HG02678 (cell line): ENCODE measurements at regions not wholly inside any gene's neighbourhood (a gene's known extent, or its start where the extent isn't known, plus 50 kb on each side); places are given as distances from the start of the nearest gene placed in this dataset.

Source experiments
- ATAC-seq: cut with Tn5 transposase; IDR thresholded peaks from one replicate; pipeline ENCODE4 v1.9.1; 2021; ENCODE audit warnings: mild to moderate bottlenecking, moderate library complexity; ENCODE audit not compliant: unreplicated experiment

DNA sequence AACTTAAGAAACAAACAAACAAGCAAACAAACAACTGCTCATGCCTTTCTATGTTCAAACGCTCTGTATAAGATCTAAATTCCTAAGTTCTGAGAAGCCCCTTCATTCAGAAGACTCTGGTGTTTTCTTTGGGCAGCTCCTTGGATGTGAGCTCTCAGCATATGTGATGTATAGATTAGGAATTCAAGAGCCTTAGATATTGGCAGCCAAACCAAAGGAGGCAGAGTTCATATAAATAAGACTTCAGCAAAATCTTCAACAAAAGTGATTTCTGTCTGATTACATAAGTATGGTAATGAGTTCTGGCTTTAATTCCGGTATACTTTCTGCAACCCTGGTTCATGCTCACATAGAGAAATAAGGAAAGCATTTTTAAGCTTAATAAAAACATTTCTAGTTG lies 145.6 kb downstream of the DYRK2 start:
- no peak for ATAC-seq

GRCh38 chr12:67795236-67795635 lies 146.7 kb downstream of the DYRK2 start:
- no peak for ATAC-seq

DNA sequence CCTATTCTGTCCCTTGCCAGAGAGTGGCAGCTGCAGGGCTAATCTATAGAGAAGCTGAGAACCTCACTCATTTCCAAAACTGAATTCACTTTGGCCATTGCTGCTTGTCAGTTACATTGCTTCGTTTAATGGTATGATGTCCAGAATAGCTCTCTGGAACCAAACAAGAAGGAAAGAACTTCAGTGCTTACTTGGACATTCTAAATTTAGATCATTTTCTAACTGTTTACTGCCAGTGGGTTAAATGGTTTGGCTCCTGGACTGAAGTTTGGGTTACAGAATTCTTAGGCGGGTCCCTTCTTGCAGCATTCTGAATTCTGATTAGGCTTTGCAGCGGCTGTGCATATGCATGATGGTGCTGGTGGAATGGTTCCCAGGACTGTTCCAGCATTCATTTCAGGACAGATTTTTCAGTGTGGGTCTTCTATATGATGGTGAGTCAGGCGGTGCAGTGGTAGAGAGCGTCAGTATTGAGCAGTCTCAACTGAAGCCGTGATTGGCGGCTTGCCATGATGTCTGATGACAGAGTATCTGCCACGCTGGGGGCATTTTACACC lies 148.7 kb downstream of the DYRK2 start:
- no peak for ATAC-seq

DNA sequence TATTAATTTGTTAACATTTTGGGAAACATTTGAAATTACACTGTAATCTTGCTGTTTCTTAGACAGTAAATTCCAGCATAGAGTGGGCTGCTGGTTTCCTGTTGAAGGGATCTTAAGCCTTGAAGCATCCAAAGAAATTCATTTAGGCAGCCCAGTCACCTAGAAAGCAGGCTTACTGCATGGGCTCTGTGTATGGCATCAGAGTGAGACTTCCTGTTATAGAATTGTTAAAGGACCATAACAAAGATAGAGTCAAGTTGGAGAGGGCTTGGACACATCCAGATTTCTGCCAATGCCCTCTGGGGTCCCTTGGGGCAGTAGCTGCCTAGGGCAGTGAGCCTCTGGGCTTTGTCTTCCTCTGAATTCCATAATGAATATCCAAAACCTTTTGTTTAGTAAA lies 149.2 kb downstream of the DYRK2 start:
- no peak for ATAC-seq

- ATAC-seq: no peak
Observed at GRCh38 chr12:67798768-67799167, 150.2 kb downstream of the DYRK2 start.

- ATAC-seq: no peak
Observed at GRCh38 chr12:67802731-67803130, 154.2 kb downstream of the DYRK2 start.

- ATAC-seq: no peak
Observed at GRCh38 chr12:67803278-67803993, 154.9 kb downstream of the DYRK2 start.

GRCh38 chr12:67804168-67804567 lies 155.6 kb downstream of the DYRK2 start:
- ATAC-seq: peak; percentile 80

DNA sequence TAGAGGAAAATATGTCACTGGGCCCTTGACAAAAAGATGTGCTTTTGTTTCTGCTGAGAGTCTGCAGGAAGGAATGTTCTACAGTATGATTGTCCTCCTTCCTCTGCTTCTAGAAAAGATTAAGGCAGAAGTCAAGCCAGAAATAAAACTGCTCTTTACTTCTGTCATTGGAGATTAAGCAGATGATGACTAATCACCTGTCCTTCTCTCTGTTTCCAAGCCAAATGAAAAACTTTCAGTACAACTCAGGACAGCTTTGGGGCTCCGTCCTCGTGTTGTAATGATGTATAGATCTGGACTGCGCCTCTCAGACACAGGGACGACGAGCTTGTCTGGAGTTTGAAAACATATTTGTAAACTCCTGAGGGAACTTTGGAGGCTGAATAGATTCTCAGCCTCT lies 159.3 kb downstream of the DYRK2 start:
- no peak for ATAC-seq

GRCh38 chr12:67810166-67810565 lies 161.6 kb downstream of the DYRK2 start:
- ATAC-seq: no peak

DNA sequence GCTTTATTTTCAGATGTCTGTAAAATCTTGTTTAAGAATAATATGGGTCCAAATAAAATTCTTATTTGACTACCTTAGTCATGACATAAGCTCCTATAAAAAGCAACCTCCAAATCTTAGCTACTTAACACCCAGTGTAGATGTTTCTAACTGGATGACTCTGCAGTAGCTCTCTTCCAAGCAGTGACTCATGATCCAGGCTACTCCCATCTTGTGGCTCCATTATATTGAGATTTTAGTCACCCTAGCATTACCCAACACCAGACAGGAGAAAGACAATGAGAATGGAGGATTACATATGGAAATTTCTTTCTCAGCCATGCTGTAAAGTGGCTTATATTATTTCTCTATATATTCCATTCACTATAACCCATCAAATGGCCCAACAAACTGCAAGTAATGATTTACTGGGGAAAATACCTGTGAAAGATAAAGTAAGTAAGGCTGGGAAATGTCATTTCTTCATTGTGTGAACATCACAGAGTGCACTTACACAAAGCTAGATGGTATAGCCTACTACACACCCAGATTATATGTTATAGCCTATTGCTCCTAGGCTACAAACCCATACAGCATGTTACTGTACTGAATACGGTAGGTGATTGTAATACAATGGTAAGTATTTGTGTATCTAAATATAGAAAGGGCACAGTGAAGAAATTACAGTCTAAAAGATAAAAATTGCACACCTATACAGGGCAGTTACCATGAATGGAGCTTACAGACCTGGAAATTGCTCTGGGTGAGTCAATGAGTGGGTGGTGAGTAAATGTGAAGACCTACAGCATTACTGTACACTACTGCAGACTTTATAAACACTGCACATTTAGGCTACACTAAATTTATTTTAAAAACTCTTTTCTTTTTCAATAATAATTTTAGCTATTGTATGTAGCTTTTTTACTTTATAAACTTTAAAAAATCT lies 163.2 kb downstream of the DYRK2 start:
- no peak for ATAC-seq

GRCh38 chr12:67813456-67813904 lies 164.9 kb downstream of the DYRK2 start:
- ATAC-seq: no peak

DNA sequence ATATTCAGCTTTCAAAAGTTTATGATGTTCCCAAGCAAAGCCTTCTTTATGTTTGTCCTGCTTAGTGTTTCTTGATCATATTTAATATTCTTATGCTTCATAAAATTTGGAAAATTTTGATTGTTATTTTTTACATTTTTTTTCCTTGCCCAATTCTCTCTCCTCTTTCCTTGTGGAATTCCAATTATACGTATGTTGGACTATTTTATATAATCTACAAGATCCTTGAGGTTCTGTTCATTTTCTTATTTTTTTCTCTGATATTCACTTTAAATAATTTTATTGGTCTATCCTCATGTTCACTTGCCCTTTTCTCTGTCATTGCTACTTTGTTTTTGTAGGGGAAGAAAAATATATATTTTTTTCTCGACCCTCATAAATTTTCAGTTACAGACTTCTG lies 167.7 kb downstream of the DYRK2 start:
- ATAC-seq: no peak

- no peak for ATAC-seq
Observed at GRCh38 chr12:67818459-67818903, 169.9 kb downstream of the DYRK2 start.

DNA sequence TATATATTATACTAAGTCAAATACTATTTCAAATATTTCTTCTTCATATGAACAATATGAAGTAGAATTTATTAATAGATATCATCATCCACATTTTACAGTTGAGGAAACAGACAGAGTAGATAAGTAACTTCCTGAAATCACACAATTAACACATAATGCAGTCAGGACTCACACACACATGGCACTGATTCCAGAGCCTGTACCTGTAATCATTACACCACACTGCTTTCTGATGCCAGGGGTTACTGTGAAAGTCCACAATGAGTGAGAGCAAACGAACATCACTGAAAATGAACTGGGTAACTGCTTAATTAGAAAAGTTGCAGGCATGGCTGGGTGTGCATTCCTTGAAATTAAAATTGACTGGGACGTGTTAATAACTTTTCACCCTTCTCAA lies 169.3 kb upstream of the IFNG-AS1 start:
- no peak for ATAC-seq

- no peak for ATAC-seq
Observed at GRCh38 chr12:67820694-67821093, 168.6 kb upstream of the IFNG-AS1 start.

- no peak for ATAC-seq
Observed at GRCh38 chr12:67822826-67823225, 166.4 kb upstream of the IFNG-AS1 start.

- no peak for ATAC-seq
Observed at GRCh38 chr12:67826148-67826547, 163.1 kb upstream of the IFNG-AS1 start.

DNA sequence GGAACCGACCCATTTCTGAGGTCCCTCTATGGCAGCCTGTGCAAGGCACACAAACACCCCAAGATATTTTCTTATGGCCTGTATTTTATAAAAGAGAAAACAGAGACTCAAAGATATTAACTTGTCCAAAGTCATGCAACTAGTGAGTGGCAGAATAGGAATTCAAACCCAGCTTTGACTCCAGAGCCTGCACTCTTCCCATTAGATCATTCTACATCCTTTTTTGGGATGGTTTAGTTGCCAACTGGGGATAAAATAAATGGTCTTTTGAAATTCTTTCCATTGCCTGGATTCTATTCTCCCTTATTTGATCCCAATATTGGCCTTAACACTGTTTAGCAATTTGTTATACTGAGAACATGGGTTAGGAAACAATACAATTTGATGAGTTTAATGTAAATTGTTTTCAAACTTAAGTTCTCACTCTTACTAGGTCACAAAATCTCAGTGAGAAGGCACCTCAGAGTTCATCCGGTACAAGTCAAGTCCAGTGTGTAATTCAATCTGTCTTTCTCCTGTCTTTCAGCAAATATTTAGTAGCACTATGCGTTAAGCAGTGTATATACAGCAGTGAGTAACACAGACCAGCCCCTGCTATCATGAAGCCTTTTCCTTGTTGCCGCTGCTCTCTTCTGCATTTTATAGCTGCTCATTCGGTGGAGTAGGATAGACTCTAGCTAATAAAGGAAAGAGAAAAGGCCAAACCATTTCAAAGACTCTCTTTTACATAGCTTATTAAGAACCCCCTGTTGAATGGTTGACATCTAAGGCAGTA lies 162.1 kb upstream of the IFNG-AS1 start:
- no peak for ATAC-seq

DNA sequence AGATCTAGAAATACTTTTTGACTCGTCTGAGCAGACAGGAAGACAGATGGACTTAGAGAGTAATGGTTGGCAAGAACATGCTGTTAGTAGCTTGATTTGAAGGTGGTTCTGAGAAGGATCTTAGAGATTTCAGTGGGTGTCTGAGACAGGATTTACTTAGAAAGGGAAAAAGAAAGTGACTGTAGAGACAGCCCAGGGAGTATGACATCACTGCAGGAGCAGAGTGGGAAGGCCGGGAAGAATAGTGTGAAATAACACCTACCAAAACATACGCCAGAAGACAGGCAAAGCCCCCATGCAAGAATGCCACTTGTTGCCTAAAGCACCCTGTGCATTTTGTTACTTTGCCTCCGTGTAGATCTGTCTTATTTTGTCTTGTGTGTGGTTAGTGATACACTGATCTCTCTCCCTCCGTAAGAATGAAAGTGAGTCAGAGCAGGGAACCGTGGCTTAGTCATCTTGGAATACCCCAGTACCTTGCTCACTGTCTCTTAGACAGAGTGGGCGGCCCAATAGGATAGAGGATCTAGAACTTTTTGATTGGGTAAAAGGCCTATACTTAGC lies 161.3 kb upstream of the IFNG-AS1 start:
- ATAC-seq: no peak

- no peak for ATAC-seq
Observed at GRCh38 chr12:67829896-67830295, 159.4 kb upstream of the IFNG-AS1 start.
